GM19328 (cell line): ENCODE measurements at regions not wholly inside any gene's neighbourhood (a gene's known extent, or its start where the extent isn't known, plus 50 kb on each side); places are given as distances from the start of the nearest gene placed in this dataset.

Experiments used
- ATAC-seq: cut with Tn5 transposase; IDR thresholded peaks from one replicate; pipeline ENCODE4 v1.9.1; 2021; ENCODE audit warnings: mild to moderate bottlenecking, moderate library complexity; ENCODE audit not compliant: unreplicated experiment

DNA sequence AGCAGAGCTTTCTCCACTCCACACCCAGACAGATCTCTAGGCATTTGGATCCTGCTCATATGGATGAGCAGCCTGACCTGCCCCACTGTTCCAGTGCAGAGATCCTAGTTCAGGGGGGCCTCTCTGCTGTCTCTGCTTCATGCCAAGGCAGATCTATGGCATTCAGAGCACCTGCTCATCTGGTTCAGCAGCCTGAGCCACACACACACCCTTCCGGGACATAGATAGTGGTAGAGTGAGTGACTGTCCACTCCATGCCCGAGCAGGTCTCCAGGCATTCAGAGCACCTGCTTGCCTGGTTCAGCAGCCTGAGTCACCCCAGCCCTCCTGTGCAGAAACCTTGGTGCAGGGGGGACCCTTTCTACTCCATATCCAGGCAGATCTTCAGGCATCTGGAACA, 54.3 kb upstream of the ZNF800 start:
- ATAC-seq = no peak
